DMS53 treated with DMSO at 0.1 percent for 48 hours (cell line): ENCODE measurements at regions not wholly inside any gene's neighbourhood (a gene's known extent, or its start where the extent isn't known, plus 50 kb on each side); places are given as distances from the start of the nearest gene placed in this dataset.
"Not testable (repeated sequence)": the region's sequence is repeated elsewhere in the genome, so short reads cannot be mapped to it uniquely, and the experiment has no call there.

Experiments
- DNase-seq: peaks from one replicate; lab custom pipeline; 2025; ENCODE audit not compliant: unreplicated experiment; lab: John Stamatoyannopoulos, UW

GRCh38 chr5:99081711-99082110, 152.9 kb upstream of the CHD1 start:
- DNase-seq = no peak

DNA sequence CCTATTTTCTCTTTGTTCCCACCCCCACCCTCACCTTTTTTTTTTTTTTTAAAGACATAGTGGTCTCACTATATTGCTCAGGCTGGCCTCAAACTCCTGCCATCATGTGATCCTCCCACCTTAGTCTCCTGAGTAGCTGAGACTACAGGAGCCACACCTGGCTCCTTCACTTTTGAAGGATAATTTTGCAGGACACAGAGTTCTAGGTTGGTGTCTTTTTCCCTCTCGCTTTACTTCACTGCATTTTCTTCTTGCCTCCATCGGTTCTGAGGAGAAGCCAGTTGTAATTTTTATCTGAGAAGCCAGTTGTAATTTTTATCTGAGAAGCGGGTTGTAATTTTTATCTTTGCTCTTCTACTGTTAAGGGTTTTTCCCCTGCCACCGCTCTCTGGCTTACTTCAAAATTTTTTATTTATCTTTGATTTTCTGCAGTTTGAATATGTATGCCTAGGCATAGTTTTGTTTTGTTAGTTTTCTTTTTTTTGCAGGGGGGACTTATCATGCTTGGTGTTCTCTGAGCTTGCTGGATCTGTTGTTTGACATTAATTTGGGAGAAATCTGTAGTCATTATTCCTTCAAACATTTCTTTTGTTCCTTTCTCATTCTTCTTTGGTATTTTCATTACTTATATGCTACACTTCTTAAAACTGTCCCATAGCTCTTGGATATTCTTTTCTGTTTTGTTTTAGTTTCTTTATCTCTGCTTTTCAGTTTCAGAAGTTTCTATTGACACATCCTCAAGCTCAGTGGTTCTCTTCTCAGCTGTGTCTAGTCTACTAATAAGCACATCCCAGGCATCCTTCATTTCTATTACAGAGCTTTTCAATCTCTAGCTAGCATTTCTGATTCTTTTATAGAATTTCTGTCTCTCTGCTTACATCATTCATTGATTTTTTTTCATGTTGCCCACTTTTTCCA, 148.2 kb upstream of the CHD1 start:
- DNase-seq = no peak

GRCh38 chr5:99072846-99073245, 144.0 kb upstream of the CHD1 start:
- DNase-seq = no peak

- DNase-seq = no peak
Measured at GRCh38 chr5:99070822-99071221, 142.0 kb upstream of the CHD1 start.

- DNase-seq = no peak
Measured at GRCh38 chr5:99070362-99070761, 141.6 kb upstream of the CHD1 start.

- DNase-seq = no peak
Measured at GRCh38 chr5:99068944-99069650, 140.3 kb upstream of the CHD1 start.

GRCh38 chr5:99063737-99064136, 134.9 kb upstream of the CHD1 start:
- no peak for DNase-seq

DNA sequence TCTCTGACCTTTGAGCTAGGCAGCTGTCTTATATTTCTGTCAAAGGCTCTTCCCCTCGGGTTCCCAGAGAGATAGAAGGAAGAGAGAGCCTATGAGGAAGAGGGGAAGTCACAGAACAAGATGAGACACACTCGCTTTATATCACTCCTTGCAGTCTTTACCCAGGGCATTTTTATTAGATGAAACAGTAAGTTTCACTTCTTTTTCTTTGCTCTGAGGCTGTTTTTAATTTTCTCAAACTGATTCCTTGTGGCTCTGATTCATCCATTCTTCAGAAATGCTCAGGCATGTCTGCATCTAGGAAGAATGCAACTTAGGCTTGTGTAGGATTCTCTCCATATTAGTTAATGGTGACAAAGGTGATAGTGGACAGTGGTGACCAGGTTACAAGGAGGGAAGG, 132.9 kb upstream of the CHD1 start:
- DNase-seq = no peak

- no peak for DNase-seq
Measured at GRCh38 chr5:99061299-99061698, 132.5 kb upstream of the CHD1 start.

DNA sequence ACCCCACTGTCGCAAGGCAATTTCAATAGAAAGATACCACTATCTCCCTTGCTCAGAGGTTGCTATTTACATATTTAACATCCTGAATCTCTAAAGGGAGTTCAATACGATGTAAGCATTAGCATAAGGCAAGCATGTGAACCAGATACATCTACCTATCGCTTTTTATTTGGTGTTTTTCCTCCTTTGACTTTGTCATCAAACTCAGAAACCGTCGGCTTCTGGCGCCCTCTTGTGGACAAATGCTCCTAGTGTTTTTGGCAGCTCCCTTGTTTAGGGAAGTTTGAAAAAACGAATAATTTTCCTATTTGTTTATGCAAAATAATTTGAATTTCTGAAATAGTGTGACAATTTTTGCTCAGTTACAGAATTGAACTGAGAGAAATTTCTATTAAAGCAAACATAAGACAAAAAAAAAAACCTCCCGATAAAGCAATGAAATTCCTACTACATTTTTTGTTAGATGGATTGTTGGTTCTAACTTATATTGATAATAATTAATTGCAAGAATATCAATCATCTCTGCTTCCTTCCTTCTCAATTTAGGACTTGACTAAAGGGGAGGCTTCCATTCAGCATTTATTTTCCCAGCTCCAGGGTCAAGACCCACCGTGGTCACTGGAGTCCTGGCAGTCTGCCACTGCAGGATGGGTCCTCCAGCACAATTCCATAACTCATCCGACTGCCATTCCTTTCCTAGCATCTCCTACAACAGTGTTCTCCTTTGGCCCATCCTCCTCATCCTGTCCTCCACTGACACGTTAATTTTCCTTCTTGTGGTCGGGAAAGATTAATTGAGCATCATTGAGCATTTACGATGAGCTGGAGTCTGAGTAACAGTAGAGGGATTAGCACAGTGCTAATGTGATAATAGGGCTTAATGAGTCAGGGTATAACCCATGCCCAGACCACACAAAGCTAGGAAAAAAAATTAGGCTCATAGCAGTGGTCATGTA, 131.8 kb upstream of the CHD1 start:
- DNase-seq = peak; percentile 80

GRCh38 chr5:99059685-99060084, 130.9 kb upstream of the CHD1 start:
- no peak for DNase-seq

DNA sequence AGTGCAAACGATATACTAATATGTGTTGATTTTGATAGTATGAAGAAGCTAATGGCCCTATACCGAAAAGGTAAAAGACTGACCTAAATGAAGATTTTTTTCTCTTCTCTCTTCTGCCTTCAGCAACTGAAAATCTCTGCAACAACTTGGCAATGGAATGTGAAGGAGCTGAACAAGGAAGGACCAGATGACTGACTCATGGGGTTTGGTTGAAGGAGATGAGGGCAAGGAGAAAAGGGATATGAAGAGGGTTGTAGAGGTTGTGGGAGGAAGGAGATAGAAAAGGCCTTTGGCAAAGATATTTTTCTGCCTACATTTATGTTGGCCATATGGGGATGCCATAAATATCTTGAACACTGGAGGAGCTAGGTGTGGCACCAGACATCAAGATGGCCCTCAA, 129.7 kb upstream of the CHD1 start:
- DNase-seq = no peak

DNA sequence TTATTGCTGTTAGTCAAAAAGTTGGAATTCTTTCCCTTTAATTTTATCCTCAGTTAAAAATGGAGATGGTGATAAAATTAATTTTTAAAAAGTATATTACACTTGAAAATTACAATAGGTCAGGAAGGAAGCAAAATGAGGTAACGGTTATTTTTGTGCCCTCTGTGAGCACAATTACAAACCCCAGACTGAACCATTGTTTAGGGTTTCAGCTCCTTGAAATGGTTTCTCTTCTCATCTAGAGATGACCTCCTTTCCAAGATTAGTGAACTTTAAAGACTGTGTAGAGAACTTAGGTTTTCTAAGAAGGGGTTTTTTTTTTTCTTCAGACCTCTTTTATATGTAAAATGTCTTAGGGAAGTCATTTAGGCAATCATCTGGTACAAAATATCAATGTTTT, 126.2 kb upstream of the CHD1 start:
- DNase-seq = no peak

DNA sequence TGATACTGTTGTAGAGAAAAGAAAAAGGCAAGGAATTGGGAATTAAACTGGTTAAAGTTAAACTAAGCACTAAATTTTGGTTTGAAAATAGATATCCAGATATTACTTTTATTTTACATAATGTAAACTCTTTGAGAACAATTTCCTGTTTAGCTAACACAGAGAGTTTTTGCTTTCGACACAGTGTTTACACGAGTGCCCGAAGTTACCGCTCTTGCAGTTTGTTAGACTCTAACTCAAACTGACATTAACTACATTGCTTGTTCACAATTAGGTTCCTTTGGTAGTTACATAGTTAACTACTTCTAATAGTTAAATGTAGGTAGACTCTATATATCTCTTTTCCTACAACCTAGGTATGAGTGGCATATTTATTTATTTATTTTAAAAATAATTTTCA, 117.1 kb upstream of the CHD1 start:
- no peak for DNase-seq

DNA sequence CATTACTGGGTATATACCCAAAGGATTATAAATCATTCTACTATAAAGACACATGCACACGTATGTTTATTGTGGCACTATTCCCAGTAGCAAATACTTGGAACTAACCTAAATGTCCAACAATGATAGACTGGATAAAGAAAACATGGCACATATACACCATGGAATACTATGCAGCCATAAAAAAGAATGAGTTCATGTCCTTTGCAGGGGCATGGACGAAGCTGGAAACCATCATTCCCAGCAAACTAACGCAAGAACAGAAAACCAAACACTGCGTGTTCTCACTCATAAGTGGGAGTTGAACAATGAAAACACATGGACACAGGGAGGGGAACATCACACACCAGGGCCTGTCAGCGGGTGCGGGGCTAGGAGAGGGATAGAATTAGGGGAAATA, 114.5 kb upstream of the CHD1 start:
- DNase-seq = not testable (repeated sequence)

DNA sequence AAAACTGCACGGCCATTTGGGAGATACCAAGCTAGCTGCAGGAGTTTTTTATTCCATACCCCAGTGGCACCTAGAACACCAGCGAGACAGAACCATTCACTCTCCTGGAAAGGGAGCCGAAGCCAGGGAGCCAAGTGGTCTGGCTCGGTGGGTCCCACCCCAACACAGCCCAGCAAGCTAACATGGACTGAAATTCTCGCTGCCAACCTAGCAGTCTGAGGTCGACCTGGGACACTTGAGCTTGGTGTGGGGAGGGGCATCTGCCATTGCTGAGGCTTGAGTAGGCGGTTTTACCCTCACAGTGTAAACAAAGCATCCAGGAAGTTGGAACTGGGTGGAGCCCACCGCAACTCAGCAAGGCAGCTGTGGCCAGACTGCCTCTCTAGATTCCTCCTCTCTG, 108.9 kb upstream of the CHD1 start:
- DNase-seq = peak; percentile 6

GRCh38 chr5:99035942-99036341, 107.1 kb upstream of the CHD1 start:
- DNase-seq = no peak

- no peak for DNase-seq
Measured at GRCh38 chr5:99034336-99034735, 105.5 kb upstream of the CHD1 start.

DNA sequence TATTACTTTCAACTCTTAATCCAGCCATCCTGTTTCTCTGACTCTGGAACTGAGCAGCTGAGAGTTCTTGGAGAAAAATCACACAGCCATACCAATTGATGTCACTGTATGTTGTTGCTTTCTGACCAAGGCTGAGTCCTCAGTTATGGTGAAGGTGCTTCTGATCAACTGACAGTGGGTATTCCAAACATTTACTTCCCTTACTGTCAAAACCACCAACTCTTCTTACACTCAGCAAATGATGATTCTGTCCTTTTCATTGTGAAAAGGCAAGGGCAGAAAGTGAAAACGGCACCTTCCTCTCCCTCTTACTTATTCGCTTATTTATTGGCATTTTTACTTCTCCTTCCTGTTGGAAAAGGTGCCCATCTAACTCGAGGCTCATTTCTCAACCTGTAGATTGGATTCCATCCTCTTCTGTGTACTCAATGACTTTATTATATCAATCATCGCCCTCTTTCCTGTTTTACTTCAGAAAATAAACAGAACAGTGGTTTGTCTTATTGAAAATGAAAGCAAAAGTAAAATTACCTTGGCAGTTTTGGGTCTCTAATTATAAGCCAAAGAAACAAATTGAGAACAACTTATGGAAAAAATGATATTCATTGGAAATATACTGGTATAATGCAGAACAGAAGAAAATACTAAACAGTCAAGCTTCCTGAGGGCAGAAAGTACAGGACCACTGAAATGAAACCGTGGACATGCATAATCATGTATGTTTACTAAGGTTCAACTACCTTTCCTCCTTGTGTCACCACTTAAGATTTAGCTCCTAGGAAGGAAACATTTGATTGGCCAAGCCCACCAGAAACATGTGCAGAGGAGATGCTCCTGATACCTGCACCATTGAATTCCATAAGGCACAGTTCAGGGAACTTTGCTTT, 104.5 kb upstream of the CHD1 start:
- DNase-seq = no peak
